GM19324 (cell line): ENCODE measurements at regions not wholly inside any gene's neighbourhood (a gene's known extent, or its start where the extent isn't known, plus 50 kb on each side); places are given as distances from the start of the nearest gene placed in this dataset.

Source experiments
- ATAC-seq: cut with Tn5 transposase; IDR thresholded peaks from one replicate; pipeline ENCODE4 v1.9.1; 2021; ENCODE audit warnings: mild to moderate bottlenecking, moderate library complexity; ENCODE audit not compliant: unreplicated experiment, low FRiP score

- ATAC-seq = no peak
Measured at GRCh38 chr17:33804401-33804800, 450.7 kb upstream of the CCL2 start.

- no peak for ATAC-seq
Measured at GRCh38 chr17:33806631-33807030, 448.5 kb upstream of the CCL2 start.

- ATAC-seq = no peak
Measured at GRCh38 chr17:33809748-33810147, 445.3 kb upstream of the CCL2 start.

GRCh38 chr17:33811004-33811760 is 443.9 kb upstream of the CCL2 start:
- no peak for ATAC-seq

- ATAC-seq = no peak
Measured at GRCh38 chr17:33811984-33812577, 443.0 kb upstream of the CCL2 start.

- ATAC-seq = no peak
Measured at GRCh38 chr17:33814852-33815251, 440.2 kb upstream of the CCL2 start.

GRCh38 chr17:33816036-33816435 is 439.0 kb upstream of the CCL2 start:
- ATAC-seq = no peak

- no peak for ATAC-seq
Measured at GRCh38 chr17:33816842-33817617, 438.1 kb upstream of the CCL2 start.

GRCh38 chr17:33819539-33819938 is 435.5 kb upstream of the CCL2 start:
- no peak for ATAC-seq

GRCh38 chr17:33832262-33832661 is 422.8 kb upstream of the CCL2 start:
- ATAC-seq = no peak

- no peak for ATAC-seq
Measured at GRCh38 chr17:33837281-33837680, 417.8 kb upstream of the CCL2 start.

- ATAC-seq = no peak
Measured at GRCh38 chr17:33838281-33838680, 416.8 kb upstream of the CCL2 start.

GRCh38 chr17:33847900-33848299 is 407.2 kb upstream of the CCL2 start:
- ATAC-seq = no peak

- ATAC-seq = no peak
Measured at GRCh38 chr17:33848433-33848832, 406.7 kb upstream of the CCL2 start.

GRCh38 chr17:33854596-33854995 is 400.5 kb upstream of the CCL2 start:
- ATAC-seq = no peak

GRCh38 chr17:33858121-33858520 is 397.0 kb upstream of the CCL2 start:
- ATAC-seq = no peak

GRCh38 chr17:33858682-33859081 is 396.4 kb upstream of the CCL2 start:
- no peak for ATAC-seq

- ATAC-seq = no peak
Measured at GRCh38 chr17:33862772-33863602, 392.1 kb upstream of the CCL2 start.

- ATAC-seq = no peak
Measured at GRCh38 chr17:33864758-33865229, 390.3 kb upstream of the CCL2 start.

GRCh38 chr17:33868899-33869298 is 386.2 kb upstream of the CCL2 start:
- no peak for ATAC-seq

GRCh38 chr17:33870936-33871335 is 384.1 kb upstream of the CCL2 start:
- ATAC-seq = no peak
